K562 (cell line): ENCODE measurements at regions not wholly inside any gene's neighbourhood (a gene's known extent, or its start where the extent isn't known, plus 50 kb on each side); places are given as distances from the start of the nearest gene placed in this dataset.
"Not testable (repeated sequence)": the region's sequence is repeated elsewhere in the genome, so short reads cannot be mapped to it uniquely, and the experiment has no call there.

ENCODE experiments used
- ATAC-seq: fragments of 200-7000 bp; cut with Tn5 transposase; 3 replicates; pipeline ENCODE4 v1.9.1; 2020; ENCODE audit warnings: moderate library complexity
- BruUV-seq: library from RNA; stranded (reverse); fragments of 400-500 nt; replicated peaks from 2 replicates; lab custom pipeline; 2021; lab: Mats Ljungman, UMichigan
- CTCF ChIA-PET: fragments of 300-600 bp; formaldehyde crosslinking; extraction: SDS; loops from one replicate; lab custom pipeline; 2021; ENCODE audit warnings: low intra/inter-chr PET ratio; lab: Yijun Ruan, JAX
- POLR2A ChIA-PET: fragments of 300-600, 350-650 bp; sonication (Branson Sonifier 250); formaldehyde crosslinking; extraction: SDS; loops from one replicate; lab custom pipeline; 2021; ENCODE audit warnings: antibody characterized with exemption, inconsistent platforms; lab: Yijun Ruan, JAX
- DNase-seq, 4 experiments: peaks; one replicate each; pipeline versions ENCODE4 v3.0.0 to v3.0.0-alpha.2; 2011 to 2018; ENCODE audit warnings: low spot score in 3 of 4, mixed read lengths in 3 of 4; ENCODE audit errors: extremely low read depth in 1 of 4
- FAIRE-seq: peaks from 2 replicates; lab custom pipeline; 2011; peaks lifted over from hg19 to GRCh38; lab: Jason Lieb, UNC
- H2AFZ ChIP-seq: 2 replicates; pipeline ENCODE4 v1.6.0; 2011; ENCODE audit warnings: low read depth, low read length, control low read depth, inconsistent platforms
- H3K27ac ChIP-seq: fragments of 200-600 bp; 3 replicates; pipeline ENCODE4 v1.8.0; 2011; ENCODE audit warnings: low read depth, mild to moderate bottlenecking, control low read depth, inconsistent platforms, low read length, moderate library complexity, mixed read lengths; ENCODE audit errors: extremely low read depth
- H3K27me3 ChIP-seq, 2 experiments: fragments of 300-600 bp in 1 of 2; 2 replicates in 1 of 2; 3 replicates in 1 of 2; pipeline versions ENCODE4 v1.6.0 to v1.8.0; 2011; ENCODE audit warnings: inconsistent platforms in 2 of 2, low read length in 2 of 2, mild to moderate bottlenecking in 1 of 2, mixed read lengths in 1 of 2, moderate library complexity in 1 of 2; ENCODE audit not compliant: control insufficient read depth in 2 of 2, insufficient read depth in 2 of 2
- H3K36me3 ChIP-seq: fragments of 300-600 bp; 3 replicates; pipeline ENCODE4 v1.8.0; 2011; ENCODE audit warnings: mild to moderate bottlenecking, low read length, inconsistent platforms; ENCODE audit not compliant: control insufficient read depth, insufficient read depth
- H3K4me1 ChIP-seq, 2 experiments: fragments of 200-600 bp in 1 of 2; replicated peaks in 1 of 2; 2 replicates in 1 of 2; 3 replicates in 1 of 2; pipeline versions ENCODE4 v1.5.1 to v1.8.0; 2011; ENCODE audit warnings: inconsistent platforms in 2 of 2, low read length in 2 of 2, mild to moderate bottlenecking in 1 of 2, mixed read lengths in 1 of 2, moderate library complexity in 1 of 2; ENCODE audit not compliant: control insufficient read depth in 2 of 2, insufficient read depth in 2 of 2
- H3K4me2 ChIP-seq: 2 replicates; pipeline ENCODE4 v1.6.1; 2011; ENCODE audit warnings: low read length, control low read depth, inconsistent platforms, mixed read lengths; ENCODE audit not compliant: insufficient read depth
- H3K4me3 ChIP-seq: fragments of 200-600 bp; sonication (generic), shearing (Covaris generic); 2 replicates; pipeline ENCODE4 v1.5.1; 2016; ENCODE audit warnings: control low read depth, inconsistent platforms
- H3K79me2 ChIP-seq: fragments of 200-600 bp; 3 replicates; pipeline ENCODE4 v1.8.0; 2011; ENCODE audit warnings: low read length, inconsistent platforms; ENCODE audit not compliant: control insufficient read depth, insufficient read depth
- H3K9ac ChIP-seq, 2 experiments: 2 replicates each; pipeline versions ENCODE4 v1.6.0 to v1.6.1; 2011; ENCODE audit warnings: low read depth in 2 of 2, low read length in 2 of 2, control low read depth in 1 of 2, inconsistent platforms in 1 of 2, mild to moderate bottlenecking in 1 of 2, mixed read lengths in 1 of 2; ENCODE audit not compliant: insufficient read depth in 1 of 2
- H3K9me1 ChIP-seq: one replicate; pipeline ENCODE4 v1.6.0; 2011; ENCODE audit warnings: inconsistent platforms, mild to moderate bottlenecking, low read length, moderate library complexity; ENCODE audit not compliant: control insufficient read depth, insufficient read depth
- H3K9me3 ChIP-seq: replicated peaks from 2 replicates; pipeline ENCODE4 v1.5.1; 2011; ENCODE audit warnings: low read depth, low read length, inconsistent platforms; ENCODE audit not compliant: control insufficient read depth, insufficient read depth
- H4K20me1 ChIP-seq: replicated peaks from 2 replicates; pipeline ENCODE4 v1.6.1; 2011; ENCODE audit warnings: low read length, inconsistent platforms, mixed read lengths; ENCODE audit not compliant: control insufficient read depth, insufficient read depth
- WGBS: fragments of 100-300 bp; shearing (Covaris generic); methylation state at CpG from one replicate; pipeline ENCODE4 v1.1.6; 2016; ENCODE audit warnings: low coverage, mixed read lengths; ENCODE audit not compliant: insufficient coverage; ENCODE audit errors: missing lambda C conversion rate; 5-methylcytosine and 5-hydroxymethylcytosine counted together
- in situ Hi-C: fragments of 300-500 bp; cut with MboI; formaldehyde crosslinking; loops from 4 replicates; pipeline ENCODE4 v1.15.0; 2018; ENCODE audit warnings: inconsistent platforms, mixed read lengths
- intact Hi-C: fragments of 100-400 bp; cut with micrococcal nuclease; formaldehyde crosslinking; loops from 2 replicates; pipeline ENCODE4 v1.14.2; 2022

DNA sequence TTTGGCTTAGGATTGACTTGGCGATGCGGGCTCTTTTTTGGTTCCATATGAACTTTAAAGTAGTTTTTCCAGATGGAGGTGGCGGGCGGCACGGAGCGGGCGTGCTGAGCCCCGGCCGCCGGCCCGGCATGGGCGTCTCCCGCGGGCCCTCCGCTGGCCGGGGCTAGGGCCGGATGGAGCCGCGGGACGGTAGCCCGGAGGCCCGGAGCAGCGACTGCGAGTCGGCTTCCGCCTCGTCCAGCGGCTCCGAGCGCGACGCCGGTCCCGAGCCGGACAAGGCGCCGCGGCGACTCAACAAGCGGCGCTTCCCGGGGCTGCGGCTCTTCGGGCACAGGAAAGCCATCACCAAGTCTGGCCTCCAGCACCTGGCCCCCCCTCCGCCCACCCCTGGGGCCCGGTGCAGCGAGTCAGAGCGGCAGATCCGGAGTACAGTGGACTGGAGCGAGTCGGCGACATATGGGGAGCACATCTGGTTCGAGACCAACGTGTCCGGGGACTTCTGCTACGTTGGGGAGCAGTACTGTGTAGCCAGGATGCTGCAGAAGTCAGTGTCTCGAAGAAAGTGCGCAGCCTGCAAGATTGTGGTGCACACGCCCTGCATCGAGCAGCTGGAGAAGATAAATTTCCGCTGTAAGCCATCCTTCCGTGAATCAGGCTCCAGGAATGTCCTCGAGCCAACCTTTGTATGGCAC is 88.7 kb downstream of the LACC1 start:
- CTCF ChIA-PET, DNase-seq, POLR2A ChIA-PET, FAIRE-seq, H3K4me3 ChIP-seq, H3K4me2 ChIP-seq, H3K36me3 ChIP-seq, H4K20me1 ChIP-seq, H3K79me2 ChIP-seq, H3K27ac ChIP-seq, ATAC-seq, H3K9me3 ChIP-seq, H3K27me3 ChIP-seq, H2AFZ ChIP-seq, intact Hi-C loops, H3K9me1 ChIP-seq, BruUV-seq, H3K9ac ChIP-seq, in situ Hi-C loops, H3K4me1 ChIP-seq: not testable (repeated sequence)
- WGBS, result 12% methylated on average over 12 of the region's 63 CpGs

DNA sequence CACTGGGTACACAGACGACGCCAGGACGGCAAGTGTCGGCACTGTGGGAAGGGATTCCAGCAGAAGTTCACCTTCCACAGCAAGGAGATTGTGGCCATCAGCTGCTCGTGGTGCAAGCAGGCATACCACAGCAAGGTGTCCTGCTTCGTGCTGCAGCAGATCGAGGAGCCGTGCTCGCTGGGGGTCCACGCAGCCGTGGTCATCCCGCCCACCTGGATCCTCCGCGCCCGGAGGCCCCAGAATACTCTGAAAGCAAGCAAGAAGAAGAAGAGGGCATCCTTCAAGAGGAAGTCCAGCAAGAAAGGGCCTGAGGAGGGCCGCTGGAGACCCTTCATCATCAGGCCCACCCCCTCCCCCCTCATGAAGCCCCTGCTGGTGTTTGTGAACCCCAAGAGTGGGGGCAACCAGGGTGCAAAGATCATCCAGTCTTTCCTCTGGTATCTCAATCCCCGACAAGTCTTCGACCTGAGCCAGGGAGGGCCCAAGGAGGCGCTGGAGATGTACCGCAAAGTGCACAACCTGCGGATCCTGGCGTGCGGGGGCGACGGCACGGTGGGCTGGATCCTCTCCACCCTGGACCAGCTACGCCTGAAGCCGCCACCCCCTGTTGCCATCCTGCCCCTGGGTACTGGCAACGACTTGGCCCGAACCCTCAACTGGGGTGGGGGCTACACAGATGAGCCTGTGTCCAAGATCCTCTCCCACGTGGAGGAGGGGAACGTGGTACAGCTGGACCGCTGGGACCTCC is 89.4 kb downstream of the LACC1 start:
- H3K36me3 ChIP-seq, H3K9ac ChIP-seq, POLR2A ChIA-PET, DNase-seq, BruUV-seq, H3K9me3 ChIP-seq, H3K4me3 ChIP-seq, H3K4me1 ChIP-seq, intact Hi-C loops, H3K79me2 ChIP-seq, H3K4me2 ChIP-seq, H3K27ac ChIP-seq, H4K20me1 ChIP-seq, CTCF ChIA-PET, H3K27me3 ChIP-seq, H2AFZ ChIP-seq, in situ Hi-C loops, ATAC-seq, FAIRE-seq, H3K9me1 ChIP-seq: not testable (repeated sequence)
- 5% methylated on average over 5 of the region's 33 CpGs for WGBS

DNA sequence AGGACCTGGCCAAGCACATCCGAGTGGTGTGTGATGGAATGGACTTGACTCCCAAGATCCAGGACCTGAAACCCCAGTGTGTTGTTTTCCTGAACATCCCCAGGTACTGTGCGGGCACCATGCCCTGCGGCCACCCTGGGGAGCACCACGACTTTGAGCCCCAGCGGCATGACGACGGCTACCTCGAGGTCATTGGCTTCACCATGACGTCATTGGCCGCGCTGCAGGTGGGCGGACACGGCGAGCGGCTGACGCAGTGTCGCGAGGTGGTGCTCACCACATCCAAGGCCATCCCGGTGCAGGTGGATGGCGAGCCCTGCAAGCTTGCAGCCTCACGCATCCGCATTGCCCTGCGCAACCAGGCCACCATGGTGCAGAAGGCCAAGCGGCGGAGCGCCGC is 90.2 kb downstream of the LACC1 start:
- ATAC-seq, CTCF ChIA-PET, intact Hi-C loops, in situ Hi-C loops, H3K9me1 ChIP-seq, H3K27ac ChIP-seq, H3K4me3 ChIP-seq, FAIRE-seq, H3K9ac ChIP-seq, H3K9me3 ChIP-seq, H4K20me1 ChIP-seq, DNase-seq, H3K36me3 ChIP-seq, H3K79me2 ChIP-seq, H2AFZ ChIP-seq, H3K4me1 ChIP-seq, H3K4me2 ChIP-seq, BruUV-seq, POLR2A ChIA-PET, H3K27me3 ChIP-seq: not testable (repeated sequence)
- 6% methylated on average over 5 of the region's 27 CpGs for WGBS
